Mammary epithelial cell (primary cell): ENCODE measurements at regions not wholly inside any gene's neighbourhood (a gene's known extent, or its start where the extent isn't known, plus 50 kb on each side); places are given as distances from the start of the nearest gene placed in this dataset.

ENCODE experiments used
- CTCF ChIP-seq, 2 donors: IDR thresholded peaks in 1 of 2; conservative IDR thresholded peaks in 1 of 2; 2 replicates each; pipeline ENCODE4 v1.5.1; 2011 to 2012; ENCODE audit warnings: inconsistent platforms in 2 of 2, low read length in 2 of 2, mild to moderate bottlenecking in 2 of 2, control low read depth in 1 of 2, low read depth in 1 of 2; ENCODE audit not compliant: insufficient read depth in 1 of 2; ENCODE audit errors: extremely low read depth in 1 of 2
- EZH2 ChIP-seq: IDR thresholded peaks from 2 replicates; pipeline ENCODE4 v1.6.1; 2012; ENCODE audit warnings: low read length, inconsistent platforms, borderline replicate concordance

- TF ChIP-seq CTCF (conservative IDR thresholded peaks at IDR 0.05 in 1 of 2, IDR thresholded peaks at IDR 0.05 in 1 of 2; ENCODE audit: extremely low read depth in 1 of 2, insufficient read depth in 1 of 2, low read depth in 1 of 2, low read length in 2 of 2) (no peak), EZH2 (no peak)
Observed at GRCh38 chr1:169027607-169028320, 78.7 kb upstream of the ATP1B1 start.
